ENCODE measurements at regions not wholly inside any gene's neighbourhood (a gene's known extent, or its start where the extent isn't known, plus 50 kb on each side); places are given as distances from the start of the nearest gene placed in this dataset.
A peak's percentile ranks its signal among the peaks of the same experiment; 100 is the strongest.

- H3K79me2 ChIP-seq (ENCODE audit: insufficient read depth, low read length): no peaks in the 10 kb centered on the region
- peak overlapping the region; percentile 19; the same call in 1 of the 2 replicates for H3K4me2 ChIP-seq (ENCODE audit: low read length)
- peaks cover 15 to 47% of the 10 kb centered on the region in 2 experiments; a peak in 3 of 4 replicates for H3K4me1 ChIP-seq (ENCODE audit: control insufficient read depth in 1 of 2, insufficient read depth in 2 of 2, low read length in 2 of 2)
- DNase-seq (ENCODE audit: low read depth, low spot score): no peak
- H2AFZ ChIP-seq (ENCODE audit: low read depth, low read length, poor library complexity, severe bottlenecking): no peak overlapping the region
- intact Hi-C loops (cut with micrococcal nuclease): no loop called here
- ChIA-PET CTCF (no interaction called here), POLR2A (no interaction called here), RAD21 (ENCODE audit: low non-redundant PET in 1 of 2, low total read pairs in 2 of 2, uncharacterized antibody in 2 of 2, unreplicated experiment in 2 of 2) (no interaction called here)
- no peak overlapping the region for H3K9ac ChIP-seq (ENCODE audit: low read length)
- peaks cover 8% of the 10 kb centered on the region; the same call in 1 of the 2 replicates for H3K27me3 ChIP-seq (ENCODE audit: insufficient read depth, low read length)
- no peaks in the 10 kb centered on the region for H4K20me1 ChIP-seq (ENCODE audit: insufficient read depth)
- TF ChIP-seq ATF3 (IDR thresholded peaks at IDR 0.05): no peak
- TF ChIP-seq ZFX (IDR thresholded peaks at IDR 0.05): no peak
- TF ChIP-seq ZNF274 (IDR thresholded peaks at IDR 0.05; ENCODE audit: low read depth, low read length): no peak
- TF ChIP-seq SRF (IDR thresholded peaks at IDR 0.05; ENCODE audit: low read depth): no peak
- TF ChIP-seq REST (IDR thresholded peaks at IDR 0.05; ENCODE audit: low read depth): no peak
- TF ChIP-seq EZH2 (IDR thresholded peaks at IDR 0.05): no peak
- no peak for TF ChIP-seq JUND (IDR thresholded peaks at IDR 0.05)
- TF ChIP-seq ZBTB33 (IDR thresholded peaks at IDR 0.05; ENCODE audit: extremely low read depth, insufficient replicate concordance, low read length): no peak
- TF ChIP-seq EZH2phosphoT487 (IDR thresholded peaks at IDR 0.05; ENCODE audit: borderline replicate concordance): no peak
- TF ChIP-seq POLR2AphosphoS5 (IDR thresholded peaks at IDR 0.05; ENCODE audit: low read depth, low read length): no peak
- no peak for TF ChIP-seq EGR1 (IDR thresholded peaks at IDR 0.05; ENCODE audit: low read depth)
- TF ChIP-seq ELF1 (IDR thresholded peaks at IDR 0.05; ENCODE audit: borderline replicate concordance, low read depth): no peak
- TF ChIP-seq CTCF (IDR thresholded peaks at IDR 0.05 in 2 of 3, conservative IDR thresholded peaks at IDR 0.05 in 1 of 3; ENCODE audit: borderline replicate concordance in 1 of 3, insufficient read depth in 1 of 3, low read depth in 2 of 3, low read length in 2 of 3): no peak
- TF ChIP-seq YY1 (IDR thresholded peaks at IDR 0.05; ENCODE audit: extremely low read depth, insufficient replicate concordance, low read depth, low read length): no peak
- TF ChIP-seq MAX (IDR thresholded peaks at IDR 0.05): no peak
- TF ChIP-seq CBX3 (IDR thresholded peaks at IDR 0.05; ENCODE audit: low read depth): no peak
- TF ChIP-seq CEBPB (IDR thresholded peaks at IDR 0.05; ENCODE audit: low read depth): no peak
- no peak for TF ChIP-seq FOSL1 (IDR thresholded peaks at IDR 0.05; ENCODE audit: low read depth)
- TF ChIP-seq POLR2A (IDR thresholded peaks at IDR 0.05; ENCODE audit: borderline replicate concordance, extremely low read depth, insufficient read depth, insufficient read length): no peak
- TF ChIP-seq SP1 (IDR thresholded peaks at IDR 0.05; ENCODE audit: low read depth): no peak
- H3K36me3 ChIP-seq (ENCODE audit: control insufficient read depth in 1 of 2, insufficient read depth in 2 of 2, low read length in 2 of 2): no peaks in the 10 kb centered on the region
- H3K9me2 ChIP-seq (ENCODE audit: insufficient read depth): no peaks in the 10 kb centered on the region
- H3K4me3 ChIP-seq (replicated peaks in 1 of 2; ENCODE audit: low read depth in 1 of 2, low read length in 2 of 2): no peak overlapping the region
- no TSS peak for BruUV-seq (replicated peaks)
- H3K27ac ChIP-seq (ENCODE audit: low read depth, low read length): no peak overlapping the region
- ATAC-seq: no peak
- H3K9me3 ChIP-seq (ENCODE audit: control insufficient read depth in 1 of 2, insufficient read depth in 1 of 2, low read depth in 1 of 2, low read length in 2 of 2): no peaks in the 10 kb centered on the region
Observed at GRCh38 chr3:193944518-193944884, 191.4 kb upstream of the HES1 start.
